ENCODE measurements at regions not wholly inside any gene's neighbourhood (a gene's known extent, or its start where the extent isn't known, plus 50 kb on each side); places are given as distances from the start of the nearest gene placed in this dataset.

GRCh38 chr2:65724336-65724735, 291.9 kb upstream of the SPRED2 start:
- CTCF ChIA-PET (ENCODE audit: low intra/inter-chr PET ratio, low total read pairs) = no interaction called here
- no peak overlapping the region for H2AFZ ChIP-seq (ENCODE audit: low read length)
- no peak overlapping the region for H3K4me3 ChIP-seq (replicated peaks in 1 of 3; ENCODE audit: insufficient read depth in 1 of 3, low read depth in 2 of 3, low read length in 3 of 3)
- no peak overlapping the region for H3K9ac ChIP-seq (ENCODE audit: insufficient read depth, low read depth, low read length)
- H3K9me3 ChIP-seq (ENCODE audit: low read length) = no peaks in the 10 kb centered on the region
- H4K20me1 ChIP-seq (ENCODE audit: insufficient read depth, low read length) = no peaks in the 10 kb centered on the region
- H3K27me3 ChIP-seq (ENCODE audit: control insufficient read depth in 1 of 2, insufficient read depth in 2 of 2, low read length in 2 of 2) = no peaks in the 10 kb centered on the region
- FAIRE-seq (no peak), DNase-seq (ENCODE audit: low spot score) (no peak), ATAC-seq (no peak)
- 0% methylated on average over 2 of the region's 2 CpGs for WGBS (ENCODE audit: low lambda C conversion rate)
- BruUV-seq (replicated peaks) = no TSS peak
- H3K4me1 ChIP-seq (ENCODE audit: insufficient read depth, low read length) = no peaks in the 10 kb centered on the region
- no peaks in the 10 kb centered on the region for H3K79me2 ChIP-seq (ENCODE audit: insufficient read depth, low read length)
- intact Hi-C loops (cut with micrococcal nuclease; ENCODE audit: unreplicated experiment) (no loop called here), in situ Hi-C loops (cut with HindIII; ENCODE audit: extremely low pct_ligation_motif_present, low pct_unique_long_range_greater_than_20kb) (no loop called here)
- TF ChIP-seq ZFP36L1 (CRISPR knock-in tag; IDR thresholded peaks at IDR 0.05) (no peak), ZNF530 (CRISPR knock-in tag; IDR thresholded peaks at IDR 0.05; ENCODE audit: low read depth) (no peak), HNF1A (IDR thresholded peaks at IDR 0.05; ENCODE audit: low read depth) (no peak), HNF1A (CRISPR knock-in tag; IDR thresholded peaks at IDR 0.05; ENCODE audit: borderline replicate concordance) (no peak), ZNF264 (CRISPR knock-in tag; IDR thresholded peaks at IDR 0.05) (no peak), MED1 (CRISPR knock-in tag; IDR thresholded peaks at IDR 0.05) (no peak), GMEB1 (CRISPR knock-in tag; IDR thresholded peaks at IDR 0.05; ENCODE audit: borderline replicate concordance) (no peak), HMGXB4 (CRISPR knock-in tag; IDR thresholded peaks at IDR 0.05; ENCODE audit: borderline replicate concordance in 1 of 2, low read depth in 1 of 2) (no peak), ARID2 (CRISPR knock-in tag; IDR thresholded peaks at IDR 0.05; ENCODE audit: borderline replicate concordance) (no peak), SKI (IDR thresholded peaks at IDR 0.05; ENCODE audit: partially characterized antibody) (no peak), ZNF451 (CRISPR knock-in tag; IDR thresholded peaks at IDR 0.05) (no peak), SMAD3 (CRISPR knock-in tag; IDR thresholded peaks at IDR 0.05) (no peak), REXO4 (CRISPR knock-in tag; IDR thresholded peaks at IDR 0.05; ENCODE audit: borderline replicate concordance) (no peak), ARHGAP35 (CRISPR knock-in tag; IDR thresholded peaks at IDR 0.05; ENCODE audit: borderline replicate concordance) (no peak), ZNF224 (CRISPR knock-in tag; IDR thresholded peaks at IDR 0.05) (no peak), CREB1 (IDR thresholded peaks at IDR 0.05) (no peak), CREB1 (CRISPR knock-in tag; IDR thresholded peaks at IDR 0.05) (no peak), NR2F2 (IDR thresholded peaks at IDR 0.05; ENCODE audit: borderline replicate concordance, low read depth) (no peak)
- no peak overlapping the region for H3K4me2 ChIP-seq (ENCODE audit: low read depth, low read length)
- H3K27ac ChIP-seq (ENCODE audit: extremely low read length, insufficient read depth, low read length) = no peak overlapping the region
- no peaks in the 10 kb centered on the region for H3K36me3 ChIP-seq (replicated peaks in 1 of 2; ENCODE audit: control insufficient read depth in 1 of 2, insufficient read depth in 2 of 2, low read length in 2 of 2)
- POLR2A ChIA-PET = no interaction called here
